WTC11 (cell line): ENCODE measurements at regions not wholly inside any gene's neighbourhood (a gene's known extent, or its start where the extent isn't known, plus 50 kb on each side); places are given as distances from the start of the nearest gene placed in this dataset.

ENCODE experiments used
- ATF1 ChIP-seq: sonication (generic); formaldehyde crosslinking; IDR thresholded peaks from 2 replicates; pipeline ENCODE4 v1.8.1; 2023; ENCODE audit warnings: mild to moderate bottlenecking, moderate library complexity, missing genetic modification reagents
- ATF3 ChIP-seq: sonication (generic); formaldehyde crosslinking; conservative IDR thresholded peaks from 2 replicates; pipeline ENCODE4 v1.8.1; 2022; ENCODE audit warnings: mild to moderate bottlenecking, missing genetic modification reagents
- E2F1 ChIP-seq: sonication (generic); formaldehyde crosslinking; IDR thresholded peaks from 2 replicates; pipeline ENCODE4 v1.8.0; 2022; ENCODE audit warnings: mild to moderate bottlenecking, missing genetic modification reagents
- E2F5 ChIP-seq: sonication (generic); formaldehyde crosslinking; IDR thresholded peaks from 2 replicates; pipeline ENCODE4 v1.8.1; 2022; ENCODE audit warnings: mild to moderate bottlenecking, moderate library complexity, missing genetic modification reagents
- EMX1 ChIP-seq: fragments of 250-450 bp; sonication (Bioruptor Pico); IDR thresholded peaks from 2 replicates; pipeline ENCODE4 v1.8.0; 2021; ENCODE audit warnings: mild to moderate bottlenecking
- ETV6 ChIP-seq: sonication (generic); formaldehyde crosslinking; IDR thresholded peaks from 2 replicates; pipeline ENCODE4 v1.8.1; 2022; ENCODE audit warnings: mild to moderate bottlenecking, missing genetic modification reagents
- IRF2 ChIP-seq: sonication (generic); formaldehyde crosslinking; IDR thresholded peaks from 2 replicates; pipeline ENCODE4 v1.8.0; 2022; ENCODE audit warnings: low read depth, missing genetic modification reagents, borderline replicate concordance
- MXD4 ChIP-seq: fragments of 250-450 bp; sonication (Bioruptor Pico); IDR thresholded peaks from 2 replicates; pipeline ENCODE4 v1.8.0; 2021; ENCODE audit warnings: mild to moderate bottlenecking, moderate library complexity, borderline replicate concordance
- USF2 ChIP-seq: sonication (generic); formaldehyde crosslinking; IDR thresholded peaks from 2 replicates; pipeline ENCODE4 v1.8.1; 2023; ENCODE audit warnings: mild to moderate bottlenecking, missing genetic modification reagents, moderate library complexity
- TF ChIP-seq, protein P1 (sequence below): fragments of 200-600 bp; IDR thresholded peaks from 2 replicates; pipeline ENCODE4 v1.8.0; 2022; ENCODE audit warnings: antibody characterized with exemption
- TF ChIP-seq, protein P2 (sequence below): sonication (generic); formaldehyde crosslinking; IDR thresholded peaks from 2 replicates; pipeline ENCODE4 v1.8.1; 2022; ENCODE audit warnings: low read depth, mild to moderate bottlenecking, moderate library complexity, missing genetic modification reagents, borderline replicate concordance

- no peak for TF ChIP-seq ATF1
- TF ChIP-seq, protein P1, sequence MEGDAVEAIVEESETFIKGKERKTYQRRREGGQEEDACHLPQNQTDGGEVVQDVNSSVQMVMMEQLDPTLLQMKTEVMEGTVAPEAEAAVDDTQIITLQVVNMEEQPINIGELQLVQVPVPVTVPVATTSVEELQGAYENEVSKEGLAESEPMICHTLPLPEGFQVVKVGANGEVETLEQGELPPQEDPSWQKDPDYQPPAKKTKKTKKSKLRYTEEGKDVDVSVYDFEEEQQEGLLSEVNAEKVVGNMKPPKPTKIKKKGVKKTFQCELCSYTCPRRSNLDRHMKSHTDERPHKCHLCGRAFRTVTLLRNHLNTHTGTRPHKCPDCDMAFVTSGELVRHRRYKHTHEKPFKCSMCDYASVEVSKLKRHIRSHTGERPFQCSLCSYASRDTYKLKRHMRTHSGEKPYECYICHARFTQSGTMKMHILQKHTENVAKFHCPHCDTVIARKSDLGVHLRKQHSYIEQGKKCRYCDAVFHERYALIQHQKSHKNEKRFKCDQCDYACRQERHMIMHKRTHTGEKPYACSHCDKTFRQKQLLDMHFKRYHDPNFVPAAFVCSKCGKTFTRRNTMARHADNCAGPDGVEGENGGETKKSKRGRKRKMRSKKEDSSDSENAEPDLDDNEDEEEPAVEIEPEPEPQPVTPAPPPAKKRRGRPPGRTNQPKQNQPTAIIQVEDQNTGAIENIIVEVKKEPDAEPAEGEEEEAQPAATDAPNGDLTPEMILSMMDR, result no peak
- no peak for TF ChIP-seq ETV6 (CRISPR knock-in tag)
- TF ChIP-seq IRF2 (CRISPR knock-in tag), result no peak
- no peak for TF ChIP-seq ATF3
- TF ChIP-seq MXD4 (CRISPR knock-in tag), result no peak
- no peak for TF ChIP-seq USF2
- TF ChIP-seq EMX1 (CRISPR knock-in tag), result no peak
- TF ChIP-seq E2F1, result no peak
- no peak for TF ChIP-seq E2F5 (CRISPR knock-in tag)
- TF ChIP-seq, protein P2, sequence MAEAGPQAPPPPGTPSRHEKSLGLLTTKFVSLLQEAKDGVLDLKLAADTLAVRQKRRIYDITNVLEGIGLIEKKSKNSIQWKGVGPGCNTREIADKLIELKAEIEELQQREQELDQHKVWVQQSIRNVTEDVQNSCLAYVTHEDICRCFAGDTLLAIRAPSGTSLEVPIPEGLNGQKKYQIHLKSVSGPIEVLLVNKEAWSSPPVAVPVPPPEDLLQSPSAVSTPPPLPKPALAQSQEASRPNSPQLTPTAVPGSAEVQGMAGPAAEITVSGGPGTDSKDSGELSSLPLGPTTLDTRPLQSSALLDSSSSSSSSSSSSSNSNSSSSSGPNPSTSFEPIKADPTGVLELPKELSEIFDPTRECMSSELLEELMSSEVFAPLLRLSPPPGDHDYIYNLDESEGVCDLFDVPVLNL (CRISPR knock-in tag), result no peak
Measured at GRCh38 chr12:110794623-110795280, 52.0 kb upstream of the CCDC63 start.
